DMS114 treated with DMSO at 0.1 percent for 48 hours (cell line): ENCODE measurements at regions not wholly inside any gene's neighbourhood (a gene's known extent, or its start where the extent isn't known, plus 50 kb on each side); places are given as distances from the start of the nearest gene placed in this dataset.

Source experiments
- DNase-seq: peaks from one replicate; lab custom pipeline; 2025; ENCODE audit not compliant: unreplicated experiment; lab: John Stamatoyannopoulos, UW

GRCh38 chr12:93173178-93173957, 204.4 kb upstream of the NUDT4 start:
- no peak for DNase-seq

- DNase-seq, result no peak
These were observed 203.7 kb upstream of the NUDT4 start for GRCh38 chr12:93174048-93174447.

GRCh38 chr12:93174473-93174872, 203.3 kb upstream of the NUDT4 start:
- DNase-seq, result no peak

GRCh38 chr12:93176165-93176564, 201.6 kb upstream of the NUDT4 start:
- no peak for DNase-seq

GRCh38 chr12:93176610-93177126, 201.1 kb upstream of the NUDT4 start:
- no peak for DNase-seq

GRCh38 chr12:93177208-93178153, 200.2 kb upstream of the NUDT4 start:
- no peak for DNase-seq

- DNase-seq, result no peak
These were observed 199.4 kb upstream of the NUDT4 start for GRCh38 chr12:93178154-93178878.

- DNase-seq, result no peak
These were observed 197.9 kb upstream of the NUDT4 start for GRCh38 chr12:93179792-93180191.

- no peak for DNase-seq
These were observed 197.2 kb upstream of the NUDT4 start for GRCh38 chr12:93180566-93180965.

GRCh38 chr12:93181409-93181965, 196.2 kb upstream of the NUDT4 start:
- DNase-seq, result no peak

GRCh38 chr12:93183940-93184671, 193.6 kb upstream of the NUDT4 start:
- DNase-seq, result no peak

- DNase-seq, result no peak
These were observed 192.9 kb upstream of the NUDT4 start for GRCh38 chr12:93184672-93185368.

GRCh38 chr12:93185369-93185741, 192.4 kb upstream of the NUDT4 start:
- DNase-seq, result no peak

GRCh38 chr12:93186131-93186530, 191.6 kb upstream of the NUDT4 start:
- DNase-seq, result no peak

- no peak for DNase-seq
These were observed 191.1 kb upstream of the NUDT4 start for GRCh38 chr12:93186621-93187020.

GRCh38 chr12:93191423-93191822, 186.3 kb upstream of the NUDT4 start:
- no peak for DNase-seq

GRCh38 chr12:93191956-93192355, 185.8 kb upstream of the NUDT4 start:
- no peak for DNase-seq

GRCh38 chr12:93192878-93193277, 184.8 kb upstream of the NUDT4 start:
- no peak for DNase-seq

GRCh38 chr12:93195511-93195910, 182.2 kb upstream of the NUDT4 start:
- no peak for DNase-seq
